ENCODE measurements at regions not wholly inside any gene's neighbourhood (a gene's known extent, or its start where the extent isn't known, plus 50 kb on each side); places are given as distances from the start of the nearest gene placed in this dataset.

GRCh38 chr16:49931916-49932315, 76.0 kb upstream of the ZNF423 start:
- no peak overlapping the region for H2AFZ ChIP-seq (ENCODE audit: low read depth, low read length)
- intact Hi-C loops (cut with micrococcal nuclease) (no loop called here), dilution Hi-C loops (cut with MboI; ENCODE audit: extremely low pct_ligation_motif_present, low sequenced_read_pairs) (no loop called here)
- H3K9me1 ChIP-seq (replicated peaks; ENCODE audit: control insufficient read depth, extremely low read depth, insufficient read depth, low read length), result no peaks in the 10 kb centered on the region
- no peaks in the 10 kb centered on the region for H3K79me2 ChIP-seq (ENCODE audit: control insufficient read depth, insufficient read depth, low read length)
- H4K20me1 ChIP-seq (replicated peaks; ENCODE audit: control insufficient read depth, extremely low read depth, insufficient read depth, low read length), result no peaks in the 10 kb centered on the region
- H3K4me1 ChIP-seq (ENCODE audit: control insufficient read depth, extremely low read depth, insufficient read depth, low read length), result no peaks in the 10 kb centered on the region
- no peak overlapping the region for H3K27ac ChIP-seq (ENCODE audit: insufficient read depth, low read depth, low read length)
- no peaks in the 10 kb centered on the region for H3K36me3 ChIP-seq (ENCODE audit: control insufficient read depth in 2 of 2, extremely low read depth in 1 of 2, insufficient read depth in 2 of 2, low read length in 2 of 2)
- H3K4me2 ChIP-seq (ENCODE audit: insufficient read depth, low read length), result no peak overlapping the region
- no peak for FAIRE-seq
- CTCF ChIA-PET, result no interaction called here
- no peak overlapping the region for H3K9ac ChIP-seq (replicated peaks; ENCODE audit: extremely low read depth, insufficient read depth, low read length)
- POLR2A ChIA-PET, result no interaction called here
- H3K27me3 ChIP-seq (ENCODE audit: control insufficient read depth in 2 of 2, insufficient read depth in 2 of 2, low read length in 2 of 2), result no peaks in the 10 kb centered on the region
- TF ChIP-seq MAX (IDR thresholded peaks at IDR 0.05; ENCODE audit: insufficient read depth, insufficient read length) (no peak), JUN (IDR thresholded peaks at IDR 0.05; ENCODE audit: borderline replicate concordance, insufficient read depth, insufficient read length, low read depth) (no peak), CTCF (IDR thresholded peaks at IDR 0.05; ENCODE audit: extremely low read depth in 1 of 2, insufficient read depth in 1 of 2, low read depth in 1 of 2, low read length in 2 of 2) (no peak), POLR2A (IDR thresholded peaks at IDR 0.05; ENCODE audit: low read depth, low read length) (no peak), GATA2 (IDR thresholded peaks at IDR 0.05; ENCODE audit: insufficient read depth, insufficient read length, low read depth, low read length) (no peak), MYC (IDR thresholded peaks at IDR 0.05; ENCODE audit: low read depth, low read length) (no peak), FOS (IDR thresholded peaks at IDR 0.05; ENCODE audit: borderline replicate concordance, insufficient read depth, low read length) (no peak), POLR2AphosphoS5 (IDR thresholded peaks at IDR 0.05; ENCODE audit: insufficient read depth, low read depth, low read length) (no peak), EZH2 (IDR thresholded peaks at IDR 0.05; ENCODE audit: borderline replicate concordance, low read depth, low read length, severe bottlenecking) (no peak)
- no peaks in the 10 kb centered on the region for H3K9me3 ChIP-seq (replicated peaks; ENCODE audit: control insufficient read depth, insufficient read depth, low read length)
- no peak overlapping the region for H3K4me3 ChIP-seq (replicated peaks in 1 of 3; ENCODE audit: insufficient read depth in 1 of 3, low read depth in 1 of 3, low read length in 3 of 3)
- no TSS peak for BruUV-seq (replicated peaks)
- no peak for DNase-seq (ENCODE audit: low read depth, low spot score)
